Endodermal cell (in vitro differentiated cells): ENCODE measurements at regions not wholly inside any gene's neighbourhood (a gene's known extent, or its start where the extent isn't known, plus 50 kb on each side); places are given as distances from the start of the nearest gene placed in this dataset.

ENCODE experiments used
- DNase-seq: peaks from one replicate; pipeline ENCODE4 v3.0.0-alpha.2; 2017
- H3K27ac ChIP-seq: 2 replicates; pipeline ENCODE4 v1.5.1; 2013; ENCODE audit warnings: mild to moderate bottlenecking, low read depth, low read length, moderate library complexity
- H3K27me3 ChIP-seq: 2 replicates; pipeline ENCODE4 v1.6.1; 2013; ENCODE audit warnings: mild to moderate bottlenecking, low read length, moderate library complexity; ENCODE audit not compliant: insufficient read depth, control insufficient read depth, poor library complexity, severe bottlenecking
- H3K36me3 ChIP-seq: 2 replicates; pipeline ENCODE4 v1.7.0; 2013; ENCODE audit warnings: mild to moderate bottlenecking, low read length, moderate library complexity; ENCODE audit not compliant: control insufficient read depth, insufficient read depth
- H3K4me1 ChIP-seq: one replicate; pipeline ENCODE4 v1.7.0; 2013; ENCODE audit warnings: low read length; ENCODE audit not compliant: control insufficient read depth, insufficient read depth
- H3K4me3 ChIP-seq: 2 replicates; pipeline ENCODE4 v1.5.1; 2013; ENCODE audit warnings: mild to moderate bottlenecking, low read length, moderate library complexity
- H3K9ac ChIP-seq: 2 replicates; pipeline ENCODE4 v1.6.1; 2013; ENCODE audit warnings: mild to moderate bottlenecking, low read length, moderate library complexity; ENCODE audit not compliant: poor library complexity, severe bottlenecking; ENCODE audit errors: extremely low read depth
- H3K9me3 ChIP-seq: 2 replicates; pipeline ENCODE4 v1.6.1; 2013; ENCODE audit warnings: mild to moderate bottlenecking, low read length, moderate library complexity; ENCODE audit not compliant: control insufficient read depth
- H3K27ac Mint-ChIP-seq: 2 replicates; pipeline ENCODE4 v1.8.0; 2020; ENCODE audit warnings: mixed read lengths
- H3K27me3 Mint-ChIP-seq: 2 replicates; pipeline ENCODE4 v1.8.0; 2021; ENCODE audit warnings: mild to moderate bottlenecking, mixed read lengths; ENCODE audit not compliant: insufficient read depth
- H3K36me3 Mint-ChIP-seq: 2 replicates; pipeline ENCODE4 v1.8.0; 2020; ENCODE audit warnings: low read depth, mixed read lengths
- H3K4me1 Mint-ChIP-seq: 2 replicates; pipeline ENCODE4 v1.8.0; 2020; ENCODE audit warnings: mixed read lengths
- H3K4me3 Mint-ChIP-seq: 2 replicates; pipeline ENCODE4 v1.8.0; 2020; ENCODE audit warnings: mild to moderate bottlenecking, moderate library complexity, mixed read lengths
- H3K9me3 Mint-ChIP-seq: 2 replicates; pipeline ENCODE4 v1.8.0; 2020; ENCODE audit warnings: mild to moderate bottlenecking, mixed read lengths
- WGBS, 2 experiments: methylation state at CpG; one replicate each; pipeline versions ENCODE4 v1.1.5 to v1.1.7; 2013; ENCODE audit warnings: missing lambda C conversion rate in 2 of 2, mixed read lengths in 1 of 2; ENCODE audit not compliant: insufficient coverage in 1 of 2, insufficient read length in 1 of 2; 5-methylcytosine and 5-hydroxymethylcytosine counted together
- TF ChIP-seq, protein P1 (sequence below): fragments of 200-600 bp; sonication (generic); conservative IDR thresholded peaks from 2 replicates; pipeline ENCODE4 v1.5.0; 2021; ENCODE audit warnings: antibody characterized with exemption, mild to moderate bottlenecking

DNA sequence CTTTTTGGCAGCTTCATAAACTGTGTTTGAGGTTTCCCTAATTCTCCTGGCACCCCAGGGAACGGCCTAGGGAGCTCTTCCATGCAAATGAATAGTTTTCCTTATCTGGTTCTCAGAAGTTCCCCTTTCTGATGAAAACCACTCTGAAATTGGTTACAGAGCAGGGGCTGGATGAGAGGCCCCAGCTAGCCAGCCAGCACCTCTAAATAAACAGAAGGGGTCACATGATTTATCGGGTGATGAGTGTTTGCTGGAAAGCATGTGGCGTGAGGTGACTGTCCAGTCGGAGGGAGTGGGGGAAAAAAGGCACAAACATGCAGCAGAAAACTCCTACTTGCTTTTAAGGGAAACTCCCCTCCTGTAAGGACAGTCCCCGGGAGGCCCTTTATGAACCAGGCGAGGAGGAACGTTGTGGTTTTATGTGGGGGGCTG lies 261.2 kb upstream of the ANKRD55 start:
- Histone ChIP-seq H3K27me3 (no peaks in the 10 kb centered on the region), H3K9ac (no peak overlapping the region), H3K27ac (no peak overlapping the region), H3K4me1 (peaks cover 9% of the 10 kb centered on the region), H3K9me3 (no peaks in the 10 kb centered on the region), H3K36me3 (no peaks in the 10 kb centered on the region), H3K4me3 (no peak overlapping the region)
- TF ChIP-seq, protein P1, sequence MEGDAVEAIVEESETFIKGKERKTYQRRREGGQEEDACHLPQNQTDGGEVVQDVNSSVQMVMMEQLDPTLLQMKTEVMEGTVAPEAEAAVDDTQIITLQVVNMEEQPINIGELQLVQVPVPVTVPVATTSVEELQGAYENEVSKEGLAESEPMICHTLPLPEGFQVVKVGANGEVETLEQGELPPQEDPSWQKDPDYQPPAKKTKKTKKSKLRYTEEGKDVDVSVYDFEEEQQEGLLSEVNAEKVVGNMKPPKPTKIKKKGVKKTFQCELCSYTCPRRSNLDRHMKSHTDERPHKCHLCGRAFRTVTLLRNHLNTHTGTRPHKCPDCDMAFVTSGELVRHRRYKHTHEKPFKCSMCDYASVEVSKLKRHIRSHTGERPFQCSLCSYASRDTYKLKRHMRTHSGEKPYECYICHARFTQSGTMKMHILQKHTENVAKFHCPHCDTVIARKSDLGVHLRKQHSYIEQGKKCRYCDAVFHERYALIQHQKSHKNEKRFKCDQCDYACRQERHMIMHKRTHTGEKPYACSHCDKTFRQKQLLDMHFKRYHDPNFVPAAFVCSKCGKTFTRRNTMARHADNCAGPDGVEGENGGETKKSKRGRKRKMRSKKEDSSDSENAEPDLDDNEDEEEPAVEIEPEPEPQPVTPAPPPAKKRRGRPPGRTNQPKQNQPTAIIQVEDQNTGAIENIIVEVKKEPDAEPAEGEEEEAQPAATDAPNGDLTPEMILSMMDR, result no peak
- Mint-ChIP-seq H3K4me1 (peaks cover 28% of the 10 kb centered on the region), H3K27me3 (peaks cover 6% of the 10 kb centered on the region), H3K9me3 (peaks cover 2% of the 10 kb centered on the region), H3K27ac (no peak overlapping the region), H3K36me3 (no peaks in the 10 kb centered on the region), H3K4me3 (no peak overlapping the region)
- DNase-seq, result no peak
- 89 to 91% methylated on average over 4 to 7 of the region's 7 CpGs for WGBS, 2 experiments

DNA sequence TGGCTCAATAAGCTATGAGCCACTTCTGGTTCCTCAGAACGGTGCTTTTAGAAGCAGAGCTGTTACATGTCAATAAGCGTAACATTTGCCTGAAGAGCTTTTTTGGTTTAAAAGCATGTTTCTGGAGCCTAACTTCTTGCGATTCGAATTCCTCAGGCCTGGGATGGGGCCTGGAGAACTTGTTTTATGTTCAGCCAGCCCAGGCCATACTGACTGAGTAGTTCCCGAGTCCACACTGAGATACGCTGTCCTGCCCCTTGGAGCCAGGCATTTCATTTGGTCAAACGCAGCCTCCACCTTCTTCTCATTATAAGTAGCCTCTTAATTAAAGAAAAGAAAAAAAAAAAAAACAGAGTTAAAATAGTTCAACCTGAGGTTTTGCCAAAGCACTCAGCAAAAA lies 260.6 kb upstream of the ANKRD55 start:
- peaks cover 6% of the 10 kb centered on the region for H3K27me3 Mint-ChIP-seq
- H3K27ac Mint-ChIP-seq, result no peak overlapping the region
- TF ChIP-seq, protein P1, result no peak
- Histone ChIP-seq H3K36me3 (no peaks in the 10 kb centered on the region), H3K9me3 (no peaks in the 10 kb centered on the region), H3K27ac (no peak overlapping the region), H3K27me3 (no peaks in the 10 kb centered on the region), H3K9ac (no peak overlapping the region), H3K4me1 (peaks cover 9% of the 10 kb centered on the region), H3K4me3 (no peak overlapping the region)
- no peak for DNase-seq
- no peaks in the 10 kb centered on the region for H3K36me3 Mint-ChIP-seq
- WGBS, 2 experiments, result 92 to 98% methylated on average over 4 to 7 of the region's 7 CpGs
- no peak overlapping the region for H3K4me3 Mint-ChIP-seq
- H3K4me1 Mint-ChIP-seq, result peaks cover 28% of the 10 kb centered on the region
- H3K9me3 Mint-ChIP-seq, result peaks cover 3% of the 10 kb centered on the region

DNA sequence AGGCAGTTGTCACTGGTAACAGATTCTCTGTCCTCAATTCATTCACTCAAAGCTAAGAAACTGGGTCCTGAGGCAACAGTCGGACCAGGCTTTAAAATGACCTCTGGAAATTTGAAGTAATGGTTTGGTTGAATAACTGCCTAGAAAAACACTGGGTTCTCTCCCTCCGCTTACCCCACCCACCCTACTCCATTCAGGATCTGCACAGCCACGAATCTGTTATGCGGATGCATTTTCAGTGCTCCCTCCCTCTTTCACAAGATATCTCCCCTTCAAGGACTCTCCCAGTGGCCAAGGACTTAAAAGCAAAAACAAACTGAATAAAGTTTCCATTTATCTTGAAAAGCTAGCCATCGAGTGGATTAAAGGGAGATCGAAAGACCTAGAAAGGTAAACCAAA lies 260.2 kb upstream of the ANKRD55 start:
- H3K9ac ChIP-seq, result no peak overlapping the region
- no peaks in the 10 kb centered on the region for H3K27me3 ChIP-seq
- H3K9me3 ChIP-seq, result peaks cover 4% of the 10 kb centered on the region
- no peak for DNase-seq
- Mint-ChIP-seq H3K27ac (no peak overlapping the region), H3K36me3 (peaks cover 4% of the 10 kb centered on the region), H3K4me1 (peaks cover 28% of the 10 kb centered on the region), H3K27me3 (peaks cover 10% of the 10 kb centered on the region), H3K9me3 (peaks cover 7% of the 10 kb centered on the region), H3K4me3 (no peak overlapping the region)
- H3K27ac ChIP-seq, result no peak overlapping the region
- H3K4me3 ChIP-seq, result no peak overlapping the region
- no peaks in the 10 kb centered on the region for H3K36me3 ChIP-seq
- TF ChIP-seq, protein P1, result no peak
- H3K4me1 ChIP-seq, result peaks cover 9% of the 10 kb centered on the region
- 86 to 89% methylated on average over 4 to 6 of the region's 6 CpGs for WGBS, 2 experiments
